GM12874 (cell line): ENCODE measurements at regions not wholly inside any gene's neighbourhood (a gene's known extent, or its start where the extent isn't known, plus 50 kb on each side); places are given as distances from the start of the nearest gene placed in this dataset.

Experiments used
- TF ChIP-seq, protein P1 (sequence below): IDR thresholded peaks from 2 replicates; pipeline ENCODE4 v1.5.1; 2011; ENCODE audit warnings: low read depth, mild to moderate bottlenecking, control low read depth, low read length, moderate library complexity; ENCODE audit not compliant: insufficient read depth

DNA sequence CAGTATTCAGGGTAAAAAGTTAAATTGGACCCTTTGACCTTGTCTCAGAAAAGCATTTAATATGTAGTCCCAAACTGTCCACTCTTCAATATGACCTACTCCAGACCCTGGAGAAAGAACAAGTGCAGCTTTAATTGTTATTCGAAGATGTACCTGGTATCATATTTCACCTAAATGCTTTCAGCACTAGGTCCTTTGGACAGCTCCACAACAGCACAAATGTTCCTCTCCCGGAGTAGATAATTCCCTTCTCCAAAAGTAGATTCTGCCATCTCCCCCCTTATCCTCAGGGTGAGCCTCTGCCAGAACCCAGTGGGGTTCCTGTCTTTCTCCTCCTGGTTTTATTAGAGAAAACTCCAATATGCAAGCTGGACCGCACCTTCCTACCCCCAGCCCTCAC lies 104.5 kb upstream of the AJAP1 start:
- TF ChIP-seq, protein P1, sequence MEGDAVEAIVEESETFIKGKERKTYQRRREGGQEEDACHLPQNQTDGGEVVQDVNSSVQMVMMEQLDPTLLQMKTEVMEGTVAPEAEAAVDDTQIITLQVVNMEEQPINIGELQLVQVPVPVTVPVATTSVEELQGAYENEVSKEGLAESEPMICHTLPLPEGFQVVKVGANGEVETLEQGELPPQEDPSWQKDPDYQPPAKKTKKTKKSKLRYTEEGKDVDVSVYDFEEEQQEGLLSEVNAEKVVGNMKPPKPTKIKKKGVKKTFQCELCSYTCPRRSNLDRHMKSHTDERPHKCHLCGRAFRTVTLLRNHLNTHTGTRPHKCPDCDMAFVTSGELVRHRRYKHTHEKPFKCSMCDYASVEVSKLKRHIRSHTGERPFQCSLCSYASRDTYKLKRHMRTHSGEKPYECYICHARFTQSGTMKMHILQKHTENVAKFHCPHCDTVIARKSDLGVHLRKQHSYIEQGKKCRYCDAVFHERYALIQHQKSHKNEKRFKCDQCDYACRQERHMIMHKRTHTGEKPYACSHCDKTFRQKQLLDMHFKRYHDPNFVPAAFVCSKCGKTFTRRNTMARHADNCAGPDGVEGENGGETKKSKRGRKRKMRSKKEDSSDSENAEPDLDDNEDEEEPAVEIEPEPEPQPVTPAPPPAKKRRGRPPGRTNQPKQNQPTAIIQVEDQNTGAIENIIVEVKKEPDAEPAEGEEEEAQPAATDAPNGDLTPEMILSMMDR = no peak

DNA sequence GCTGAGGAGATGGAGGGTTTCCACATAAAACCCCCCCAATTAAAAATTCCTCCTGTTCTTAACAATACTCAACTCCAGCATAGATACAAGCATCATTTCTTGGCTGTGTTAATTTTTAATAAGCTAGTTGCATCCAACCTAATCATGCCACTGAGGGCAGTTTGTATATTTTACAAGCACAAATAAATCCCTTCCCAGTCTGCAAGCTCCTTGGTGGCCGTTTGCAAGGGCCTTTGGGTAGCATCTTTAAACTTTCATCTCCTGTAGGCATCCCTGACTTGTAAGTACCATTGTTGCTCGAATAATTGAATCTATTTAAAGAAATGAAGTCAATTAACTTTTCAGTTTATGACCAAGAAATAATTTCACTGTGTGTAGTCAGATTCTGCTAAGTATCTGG lies 103.5 kb upstream of the AJAP1 start:
- TF ChIP-seq, protein P1 = no peak

DNA sequence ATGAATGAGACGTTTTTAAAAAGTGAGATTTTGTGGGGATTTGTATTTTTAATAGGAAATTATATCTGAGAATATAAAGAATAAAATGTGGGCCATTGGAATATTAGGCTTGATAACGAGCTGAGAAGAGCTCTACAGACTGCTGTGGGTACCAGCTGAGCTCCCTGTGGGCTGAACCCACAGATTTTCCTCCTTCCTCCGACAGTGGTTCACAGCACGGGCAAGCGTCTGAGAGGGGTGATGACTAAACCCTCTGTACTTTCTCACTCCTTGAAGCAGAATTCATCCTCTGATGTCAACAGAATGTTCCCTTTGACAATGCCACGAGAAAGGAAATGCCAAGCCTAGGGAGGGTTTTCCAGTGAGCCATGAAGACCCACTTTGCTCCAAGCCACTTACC lies 102.7 kb upstream of the AJAP1 start:
- TF ChIP-seq, protein P1 = no peak

DNA sequence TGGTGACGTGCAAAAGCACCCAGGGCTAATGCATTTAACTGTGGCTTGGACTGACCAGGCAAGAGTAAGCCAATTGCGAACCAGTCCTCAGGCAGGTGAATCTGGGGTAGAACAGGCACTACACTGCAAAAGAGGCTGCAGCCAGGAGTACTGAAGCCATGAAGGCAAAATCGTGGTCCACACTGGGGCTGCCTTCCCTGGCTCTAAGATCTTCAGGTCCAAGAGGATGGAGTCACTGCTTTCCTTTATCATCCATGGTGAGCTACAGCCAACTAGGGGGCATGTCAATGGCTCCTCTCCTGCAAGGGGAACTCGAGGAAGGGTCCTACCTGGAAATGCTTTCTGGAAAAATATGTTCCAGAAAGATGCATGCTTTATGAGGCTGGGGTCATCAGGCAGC lies 100.6 kb upstream of the AJAP1 start:
- TF ChIP-seq, protein P1 = no peak

DNA sequence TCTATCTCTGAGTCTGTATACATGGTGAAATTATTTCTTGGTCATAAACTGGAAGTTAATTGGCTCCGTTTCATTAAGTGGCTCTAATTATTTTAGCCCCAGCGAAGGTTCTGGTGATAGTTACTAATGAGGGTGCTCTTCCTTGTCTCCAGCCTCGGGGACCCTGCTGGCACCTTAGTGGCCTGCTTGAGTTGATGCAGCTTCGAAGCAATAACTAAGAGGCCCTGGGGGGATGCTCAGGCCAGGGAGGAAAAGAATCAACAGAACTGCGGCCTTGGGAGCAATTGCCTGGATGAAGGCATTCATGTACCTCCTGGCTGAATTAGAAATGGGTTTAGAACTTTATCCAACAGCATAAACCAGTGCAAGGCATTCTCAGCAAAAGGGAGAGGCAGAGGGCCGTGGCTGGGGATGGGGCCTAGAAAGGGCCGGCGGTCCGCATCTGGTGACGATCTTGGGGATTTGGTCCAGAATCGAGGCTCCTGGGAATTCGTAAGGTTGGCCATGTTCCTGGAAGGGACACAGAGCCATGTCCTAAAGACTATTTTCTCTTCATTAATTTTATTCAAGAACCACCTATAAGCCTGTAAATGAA lies 100.0 kb upstream of the AJAP1 start:
- TF ChIP-seq, protein P1 = no peak

DNA sequence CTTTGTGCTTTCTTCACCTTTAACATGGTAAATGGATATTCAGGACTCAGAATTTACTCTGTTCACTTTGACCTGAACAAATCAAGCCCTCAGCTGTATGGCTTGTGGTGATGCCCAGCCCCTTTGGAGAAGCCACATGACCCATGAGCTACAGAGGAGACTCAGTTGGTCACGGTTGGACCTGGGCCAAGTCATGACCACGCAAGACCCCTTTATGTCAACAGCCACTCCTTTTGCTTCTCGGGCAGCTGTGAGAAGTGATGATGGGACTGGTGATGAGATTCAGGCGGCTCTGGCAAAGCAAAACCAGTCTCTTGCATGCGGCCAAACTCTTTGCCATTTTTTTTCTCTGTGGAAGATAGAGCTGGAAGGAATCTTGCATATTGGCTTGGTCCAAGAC lies 96.5 kb upstream of the AJAP1 start:
- TF ChIP-seq, protein P1 = no peak

DNA sequence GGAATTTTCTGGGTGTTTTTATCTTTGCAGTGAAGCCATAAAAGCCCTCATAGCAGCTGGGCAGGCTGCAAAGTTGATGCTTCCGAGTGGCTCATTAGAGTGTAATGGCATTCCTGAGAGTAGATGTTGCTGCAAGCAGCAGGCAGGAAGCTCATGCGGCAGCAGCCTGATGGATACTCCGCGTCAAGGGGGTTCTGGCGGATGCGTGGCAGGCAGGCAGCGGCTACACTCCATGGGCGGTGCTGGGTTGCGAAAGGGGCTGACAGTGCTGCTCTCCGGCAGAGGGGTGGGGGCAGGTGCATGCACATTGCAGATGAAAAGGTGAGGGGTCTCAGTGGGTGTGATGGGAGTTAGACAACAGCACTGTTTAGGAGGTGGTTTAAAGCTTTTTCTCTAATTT lies 93.2 kb upstream of the AJAP1 start:
- TF ChIP-seq, protein P1 = no peak
